ENCODE measurements at regions not wholly inside any gene's neighbourhood (a gene's known extent, or its start where the extent isn't known, plus 50 kb on each side); places are given as distances from the start of the nearest gene placed in this dataset.

DNA sequence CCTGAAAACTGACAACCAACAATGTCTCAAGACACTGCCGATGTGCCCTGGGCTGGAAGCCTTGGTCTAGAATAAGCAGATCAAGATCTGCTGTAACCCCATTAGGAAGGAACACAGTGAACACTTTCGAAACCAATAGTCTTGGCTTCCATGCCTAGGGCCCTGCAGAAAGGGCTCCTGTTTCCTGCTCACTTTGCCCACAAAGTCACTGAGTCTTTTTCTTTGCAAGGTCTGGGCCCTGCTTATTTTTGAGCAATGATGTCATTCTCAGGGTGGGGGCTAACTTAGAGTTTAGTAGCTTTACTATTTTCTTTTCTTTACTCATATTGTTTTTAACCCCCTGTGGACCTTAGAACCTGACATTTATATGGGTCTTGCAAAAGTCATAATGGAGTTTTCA is 704.2 kb upstream of the TMEM132C start (continued):
- TF ChIP-seq CTBP2 (IDR thresholded peaks at IDR 0.05; ENCODE audit: borderline replicate concordance, insufficient read depth, insufficient read length, low read length) (no peak), ATF3 (IDR thresholded peaks at IDR 0.05; ENCODE audit: insufficient read depth, low read depth, low read length) (no peak), FOSL1 (IDR thresholded peaks at IDR 0.05; ENCODE audit: insufficient read depth, low read depth, low read length) (no peak), TCF12 (IDR thresholded peaks at IDR 0.05; ENCODE audit: low read depth, low read length) (no peak), BACH1 (IDR thresholded peaks at IDR 0.05; ENCODE audit: low read length) (no peak), ASH2L (IDR thresholded peaks at IDR 0.05; ENCODE audit: low read length) (no peak), MAFK (IDR thresholded peaks at IDR 0.05; ENCODE audit: low read depth, low read length) (no peak), CHD2 (IDR thresholded peaks at IDR 0.05; ENCODE audit: low read length) (no peak)
